Right renal pelvis (tissue), 4 donors: ENCODE measurements at regions not wholly inside any gene's neighbourhood (a gene's known extent, or its start where the extent isn't known, plus 50 kb on each side); places are given as distances from the start of the nearest gene placed in this dataset.
"Not testable (repeated sequence)": the region's sequence is repeated elsewhere in the genome, so short reads cannot be mapped to it uniquely, and the experiment has no call there.

ENCODE experiments used
- DNase-seq, 4 donors: peaks; one replicate each; pipeline ENCODE4 v3.0.0-alpha.2; 2013; ENCODE audit warnings: low read depth in 4 of 4, low spot score in 3 of 4, missing footprints in 1 of 4

GRCh38 chr15:87753539-87753938 is 503.0 kb downstream of the NTRK3 start:
- no peak for DNase-seq

- DNase-seq: peak in 2 of 4 donors; percentile 30 to 42
Measured at GRCh38 chr15:87752250-87752951, 504.1 kb downstream of the NTRK3 start.

GRCh38 chr15:87748483-87748882 is 508.1 kb downstream of the NTRK3 start:
- DNase-seq: no peak

- DNase-seq: no peak
Measured at GRCh38 chr15:87747087-87747486, 509.5 kb downstream of the NTRK3 start.

GRCh38 chr15:87746333-87746732 is 510.2 kb downstream of the NTRK3 start:
- DNase-seq: no peak

- DNase-seq: no peak
Measured at GRCh38 chr15:87744815-87745214, 511.7 kb downstream of the NTRK3 start.

GRCh38 chr15:87743562-87743961 is 513.0 kb downstream of the NTRK3 start:
- no peak for DNase-seq

GRCh38 chr15:87741350-87741749 is 515.2 kb downstream of the NTRK3 start:
- DNase-seq: no peak

GRCh38 chr15:87740655-87741344 is 515.7 kb downstream of the NTRK3 start:
- no peak for DNase-seq

- no peak for DNase-seq
Measured at GRCh38 chr15:87739866-87740265, 516.7 kb downstream of the NTRK3 start.

GRCh38 chr15:87739081-87739480 is 517.5 kb downstream of the NTRK3 start:
- DNase-seq: no peak

- not testable (repeated sequence) for DNase-seq
Measured at GRCh38 chr15:87737460-87737859, 519.1 kb downstream of the NTRK3 start.

GRCh38 chr15:87736891-87737389 is 519.6 kb downstream of the NTRK3 start:
- no peak for DNase-seq

- DNase-seq: no peak
Measured at GRCh38 chr15:87736401-87736800, 520.1 kb downstream of the NTRK3 start.

- no peak for DNase-seq
Measured at GRCh38 chr15:87735522-87735921, 521.0 kb downstream of the NTRK3 start.

- no peak for DNase-seq
Measured at GRCh38 chr15:87734571-87735373, 521.8 kb downstream of the NTRK3 start.

- no peak for DNase-seq
Measured at GRCh38 chr15:87733977-87734376, 522.6 kb downstream of the NTRK3 start.

- DNase-seq: peak; percentile 28 to 72 (median 52)
Measured at GRCh38 chr15:87733541-87733941, 523.0 kb downstream of the NTRK3 start.

- no peak for DNase-seq
Measured at GRCh38 chr15:87732976-87733375, 523.6 kb downstream of the NTRK3 start.

- DNase-seq: no peak
Measured at GRCh38 chr15:87731630-87732029, 524.9 kb downstream of the NTRK3 start.

- DNase-seq: no peak
Measured at GRCh38 chr15:87730706-87731105, 525.8 kb downstream of the NTRK3 start.
